B cell (primary cell): ENCODE measurements at regions not wholly inside any gene's neighbourhood (a gene's known extent, or its start where the extent isn't known, plus 50 kb on each side); places are given as distances from the start of the nearest gene placed in this dataset.

ENCODE experiments used
- ATAC-seq: fragments of 200-7000 bp; cut with Tn5 transposase; one replicate; pipeline ENCODE4 v1.10.0; 2021; ENCODE audit warnings: low read depth, mild to moderate bottlenecking, moderate number of reproducible peaks, moderate library complexity
- CTCF ChIA-PET: fragments of 350-600 bp; sonication (Branson Sonifier 250); formaldehyde crosslinking; loops from one replicate; lab custom pipeline; 2021; ENCODE audit warnings: antibody characterized with exemption, inconsistent platforms; lab: Charles Lee
- POLR2A ChIA-PET: fragments of 350-600 bp; sonication (Branson Sonifier 250); formaldehyde crosslinking; loops from one replicate; lab custom pipeline; 2021; ENCODE audit warnings: antibody characterized with exemption; lab: Charles Lee
- DNase-seq: peaks from one replicate; pipeline ENCODE4 v3.0.0; 2013
- H2AFZ ChIP-seq: 2 replicates; pipeline ENCODE4 v1.6.1; 2012; ENCODE audit warnings: mild to moderate bottlenecking, low read depth, low read length; ENCODE audit not compliant: insufficient read depth, poor library complexity, severe bottlenecking
- H3K27ac ChIP-seq, 2 donors: 1 replicate in 1 of 2; 2 replicates in 1 of 2; pipeline ENCODE4 v1.5.1; 2012 to 2013; ENCODE audit warnings: low read length in 2 of 2, mild to moderate bottlenecking in 2 of 2, moderate library complexity in 1 of 2
- H3K27me3 ChIP-seq, 4 experiments: fragments of 200-600 bp in 1 of 4; sonication (generic) in 1 of 4; replicated peaks in 1 of 4; 1 replicate in 2 of 4; 2 replicates in 2 of 4; pipeline versions ENCODE4 v1.6.1 to v1.7.0; 2013 to 2016; ENCODE audit warnings: low read length in 3 of 4, mild to moderate bottlenecking in 2 of 4, mixed read lengths in 1 of 4, moderate library complexity in 1 of 4; ENCODE audit not compliant: insufficient read depth in 4 of 4, control insufficient read depth in 3 of 4; ENCODE audit errors: control extremely low read depth in 1 of 4
- H3K36me3 ChIP-seq, 2 experiments: replicated peaks in 1 of 2; 1 replicate in 1 of 2; 2 replicates in 1 of 2; pipeline versions ENCODE4 v1.6.1 to v1.7.1; 2013; ENCODE audit warnings: low read length in 1 of 2; ENCODE audit not compliant: insufficient read depth in 2 of 2, control insufficient read depth in 1 of 2; ENCODE audit errors: control extremely low read depth in 1 of 2, extremely low read depth in 1 of 2
- H3K4me1 ChIP-seq, 2 donors: fragments of 200-600 bp in 1 of 2; sonication (generic) in 1 of 2; 1 replicate in 1 of 2; 2 replicates in 1 of 2; pipeline versions ENCODE4 v1.5.1 to v1.6.1; 2013 to 2017; ENCODE audit warnings: low read length in 2 of 2; ENCODE audit not compliant: control insufficient read depth in 2 of 2, insufficient read depth in 2 of 2
- H3K4me2 ChIP-seq: replicated peaks from 2 replicates; pipeline ENCODE3; 2012; ENCODE audit warnings: mild to moderate bottlenecking, low read depth, low read length; ENCODE audit not compliant: poor library complexity, severe bottlenecking
- H3K4me3 ChIP-seq, 5 experiments: fragments of 200-600 bp in 1 of 5; sonication (generic) in 1 of 5; 1 replicate in 3 of 5; 2 replicates in 2 of 5; pipeline versions ENCODE4 v1.5.1 to v1.7.0; 2011 to 2016; ENCODE audit warnings: low read length in 4 of 5, mild to moderate bottlenecking in 4 of 5, low read depth in 2 of 5, control low read depth in 1 of 5, moderate library complexity in 1 of 5; ENCODE audit not compliant: insufficient read depth in 1 of 5; ENCODE audit errors: control extremely low read depth in 1 of 5, extremely low read depth in 1 of 5
- H3K79me2 ChIP-seq: fragments of 200-600 bp; sonication (generic); one replicate; pipeline ENCODE4 v1.6.0; 2016; ENCODE audit warnings: low read length; ENCODE audit not compliant: control insufficient read depth, insufficient read depth
- H3K9ac ChIP-seq: fragments of 200-600 bp; sonication (generic); 2 replicates; pipeline ENCODE4 v1.6.1; 2017; ENCODE audit warnings: mild to moderate bottlenecking, low read length, moderate library complexity
- H3K9me3 ChIP-seq, 3 donors: one replicate each; pipeline versions ENCODE4 v1.6.1 to v1.7.1; 2013; ENCODE audit warnings: low read length in 2 of 3; ENCODE audit not compliant: control insufficient read depth in 2 of 3, insufficient read depth in 1 of 3; ENCODE audit errors: control extremely low read depth in 1 of 3
- H4K20me1 ChIP-seq: 2 replicates; pipeline ENCODE4 v1.6.0; 2012; ENCODE audit warnings: mild to moderate bottlenecking, low read length; ENCODE audit not compliant: insufficient read depth, control insufficient read depth, poor library complexity, severe bottlenecking
- H3K27ac Mint-ChIP-seq: one replicate; pipeline ENCODE4 v1.8.0; 2021; ENCODE audit warnings: mixed read lengths
- H3K27me3 Mint-ChIP-seq: one replicate; pipeline ENCODE4 v1.8.0; 2021; ENCODE audit warnings: mixed read lengths
- H3K4me1 Mint-ChIP-seq: one replicate; pipeline ENCODE4 v1.8.0; 2021; ENCODE audit warnings: mixed read lengths
- H3K4me3 Mint-ChIP-seq: one replicate; pipeline ENCODE4 v1.8.0; 2021; ENCODE audit warnings: mixed read lengths
- H3K9me3 Mint-ChIP-seq: one replicate; pipeline ENCODE4 v1.8.0; 2022; ENCODE audit warnings: mixed read lengths; ENCODE audit not compliant: insufficient read depth
- CTCF ChIP-seq: fragments of 200-600 bp; IDR thresholded peaks from one replicate; pipeline ENCODE4 v1.8.0; 2022; ENCODE audit warnings: antibody characterized with exemption, mild to moderate bottlenecking
- EZH2 ChIP-seq: IDR thresholded peaks from 2 replicates; pipeline ENCODE4 v1.6.1; 2012; ENCODE audit warnings: borderline replicate concordance, low read depth, mild to moderate bottlenecking, moderate library complexity, low read length; ENCODE audit not compliant: insufficient read depth, poor library complexity, severe bottlenecking
- WGBS: methylation state at CpG from one replicate; pipeline ENCODE4 v1.1.5; 2013; ENCODE audit warnings: missing lambda C conversion rate; ENCODE audit not compliant: insufficient coverage; 5-methylcytosine and 5-hydroxymethylcytosine counted together
- intact Hi-C: fragments of 100-400 bp; cut with micrococcal nuclease; formaldehyde crosslinking; loops from one replicate; pipeline ENCODE4 v1.10.0; 2022

GRCh38 chr18:73669297-73669696 lies 478.3 kb downstream of the FBXO15 start:
- no peak overlapping the region for H3K27ac ChIP-seq
- DNase-seq (no peak), ATAC-seq (no peak)
- TF ChIP-seq CTCF (no peak), EZH2 (no peak)
- no peak overlapping the region for H3K9ac ChIP-seq
- H4K20me1 ChIP-seq = no peaks in the 10 kb centered on the region
- no peaks in the 10 kb centered on the region for H3K4me1 ChIP-seq
- no peak overlapping the region for H3K4me3 ChIP-seq
- no peak overlapping the region for H2AFZ ChIP-seq
- ChIA-PET POLR2A (no interaction called here), CTCF (no interaction called here)
- intact Hi-C loops = no loop called here
- H3K79me2 ChIP-seq = no peaks in the 10 kb centered on the region
- no peaks in the 10 kb centered on the region for H3K36me3 ChIP-seq
- H3K4me2 ChIP-seq = no peak overlapping the region
- Mint-ChIP-seq H3K4me3 (no peak overlapping the region), H3K27ac (no peak overlapping the region), H3K27me3 (peaks cover 3% of the 10 kb centered on the region), H3K4me1 (no peaks in the 10 kb centered on the region), H3K9me3 (no peaks in the 10 kb centered on the region)
- WGBS = no CpG with 5 or more reads among the region's 6 CpGs
- no peaks in the 10 kb centered on the region for H3K9me3 ChIP-seq
- H3K27me3 ChIP-seq = no peaks in the 10 kb centered on the region

- Histone ChIP-seq H3K9me3 (no peaks in the 10 kb centered on the region), H2AFZ (no peak overlapping the region), H3K27ac (no peak overlapping the region), H3K9ac (no peak overlapping the region), H3K36me3 (no peaks in the 10 kb centered on the region), H3K79me2 (no peaks in the 10 kb centered on the region), H3K4me1 (no peaks in the 10 kb centered on the region), H4K20me1 (no peaks in the 10 kb centered on the region), H3K27me3 (no peaks in the 10 kb centered on the region), H3K4me3 (no peak overlapping the region), H3K4me2 (no peak overlapping the region)
- ChIA-PET POLR2A (no interaction called here), CTCF (no interaction called here)
- WGBS = no CpG with 5 or more reads among the region's 1 CpG
- Mint-ChIP-seq H3K27ac (no peak overlapping the region), H3K4me1 (no peaks in the 10 kb centered on the region), H3K9me3 (no peaks in the 10 kb centered on the region), H3K27me3 (peaks cover 3% of the 10 kb centered on the region), H3K4me3 (no peak overlapping the region)
- TF ChIP-seq EZH2 (no peak), CTCF (no peak)
- DNase-seq (no peak), ATAC-seq (no peak)
- intact Hi-C loops = no loop called here
Observed at GRCh38 chr18:73668051-73668450, 479.6 kb downstream of the FBXO15 start.
